ENCODE measurements at regions not wholly inside any gene's neighbourhood (a gene's known extent, or its start where the extent isn't known, plus 50 kb on each side); places are given as distances from the start of the nearest gene placed in this dataset.
"Not testable (repeated sequence)": the region's sequence is repeated elsewhere in the genome, so short reads cannot be mapped to it uniquely, and the experiment has no call there.

- no peak for DNase-seq (ENCODE audit: low read depth in 2 of 2)
Observed at GRCh38 chr2:172259827-172260226, 157.1 kb upstream of the DLX2 start.

- no peak for DNase-seq (ENCODE audit: low read depth in 2 of 2)
Observed at GRCh38 chr2:172260336-172260735, 157.6 kb upstream of the DLX2 start.

- DNase-seq (ENCODE audit: low read depth in 2 of 2): no peak
Observed at GRCh38 chr2:172261292-172261691, 158.6 kb upstream of the DLX2 start.

GRCh38 chr2:172262486-172262885 lies 159.8 kb upstream of the DLX2 start:
- DNase-seq (ENCODE audit: low read depth in 2 of 2): no peak

- not testable (repeated sequence) for DNase-seq (ENCODE audit: low read depth in 2 of 2)
Observed at GRCh38 chr2:172264820-172265219, 162.1 kb upstream of the DLX2 start.

GRCh38 chr2:172269507-172270244 lies 157.7 kb upstream of the ITGA6 start:
- not testable (repeated sequence) for DNase-seq (ENCODE audit: low read depth in 2 of 2)

- DNase-seq (ENCODE audit: low read depth in 2 of 2): no peak
Observed at GRCh38 chr2:172270278-172271079, 156.9 kb upstream of the ITGA6 start.

GRCh38 chr2:172273910-172274571 lies 153.3 kb upstream of the ITGA6 start:
- no peak for DNase-seq (ENCODE audit: low read depth in 2 of 2)

GRCh38 chr2:172275239-172275638 lies 152.1 kb upstream of the ITGA6 start:
- no peak for DNase-seq (ENCODE audit: low read depth in 2 of 2)

GRCh38 chr2:172276961-172277360 lies 150.4 kb upstream of the ITGA6 start:
- no peak for DNase-seq (ENCODE audit: low read depth in 2 of 2)

- DNase-seq (ENCODE audit: low read depth in 2 of 2): no peak
Observed at GRCh38 chr2:172278667-172279066, 148.7 kb upstream of the ITGA6 start.

- no peak for DNase-seq (ENCODE audit: low read depth in 2 of 2)
Observed at GRCh38 chr2:172279214-172279613, 148.2 kb upstream of the ITGA6 start.

- no peak for DNase-seq (ENCODE audit: low read depth in 2 of 2)
Observed at GRCh38 chr2:172279813-172280212, 147.6 kb upstream of the ITGA6 start.

GRCh38 chr2:172280571-172281361 lies 146.6 kb upstream of the ITGA6 start:
- DNase-seq (ENCODE audit: low read depth in 2 of 2): no peak

- DNase-seq (ENCODE audit: low read depth in 2 of 2): no peak
Observed at GRCh38 chr2:172281648-172282570, 145.5 kb upstream of the ITGA6 start.

GRCh38 chr2:172282944-172283343 lies 144.4 kb upstream of the ITGA6 start:
- DNase-seq (ENCODE audit: low read depth in 2 of 2): no peak

GRCh38 chr2:172283476-172283875 lies 143.9 kb upstream of the ITGA6 start:
- no peak for DNase-seq (ENCODE audit: low read depth in 2 of 2)

GRCh38 chr2:172284209-172284608 lies 143.2 kb upstream of the ITGA6 start:
- no peak for DNase-seq (ENCODE audit: low read depth in 2 of 2)

- no peak for DNase-seq (ENCODE audit: low read depth in 2 of 2)
Observed at GRCh38 chr2:172285010-172285621, 142.3 kb upstream of the ITGA6 start.

- no peak for DNase-seq (ENCODE audit: low read depth in 2 of 2)
Observed at GRCh38 chr2:172285760-172286159, 141.6 kb upstream of the ITGA6 start.
